NCI-H524 (cell line): ENCODE measurements at regions not wholly inside any gene's neighbourhood (a gene's known extent, or its start where the extent isn't known, plus 50 kb on each side); places are given as distances from the start of the nearest gene placed in this dataset.
A peak's percentile ranks its signal among the peaks of the same experiment; 100 is the strongest.
"Not testable (repeated sequence)": the region's sequence is repeated elsewhere in the genome, so short reads cannot be mapped to it uniquely, and the experiment has no call there.

Experiments used
- DNase-seq, 2 experiments: peaks; one replicate each; lab custom pipeline; 2025; lab: John Stamatoyannopoulos, UW

GRCh38 chr15:96470681-96471310 is 140.3 kb downstream of the NR2F2 start:
- no peak for DNase-seq

GRCh38 chr15:96472681-96473080 is 142.2 kb downstream of the NR2F2 start:
- DNase-seq, result no peak

- no peak for DNase-seq
These were observed 143.1 kb downstream of the NR2F2 start for GRCh38 chr15:96473556-96473955.

GRCh38 chr15:96474231-96474664 is 143.7 kb downstream of the NR2F2 start:
- no peak for DNase-seq

- no peak for DNase-seq
These were observed 146.7 kb downstream of the NR2F2 start for GRCh38 chr15:96477227-96477626.

GRCh38 chr15:96484412-96484811 is 153.9 kb downstream of the NR2F2 start:
- DNase-seq, result not testable (repeated sequence)

- DNase-seq, result no peak
These were observed 154.3 kb downstream of the NR2F2 start for GRCh38 chr15:96484830-96485229.

GRCh38 chr15:96487245-96487644 is 156.7 kb downstream of the NR2F2 start:
- DNase-seq, result no peak

GRCh38 chr15:96491066-96491699 is 160.7 kb downstream of the NR2F2 start:
- not testable (repeated sequence) for DNase-seq

GRCh38 chr15:96491700-96492644 is 161.5 kb downstream of the NR2F2 start:
- not testable (repeated sequence) for DNase-seq

- DNase-seq, result no peak
These were observed 164.0 kb downstream of the NR2F2 start for GRCh38 chr15:96494505-96494904.

- no peak for DNase-seq
These were observed 164.9 kb downstream of the NR2F2 start for GRCh38 chr15:96495386-96495785.

GRCh38 chr15:96497951-96498350 is 167.5 kb downstream of the NR2F2 start:
- no peak for DNase-seq

GRCh38 chr15:96500508-96500907 is 170.0 kb downstream of the NR2F2 start:
- peak in 1 of 2 experiments; percentile 33 for DNase-seq

GRCh38 chr15:96501362-96501761 is 170.9 kb downstream of the NR2F2 start:
- no peak for DNase-seq

- DNase-seq, result no peak
These were observed 171.7 kb downstream of the NR2F2 start for GRCh38 chr15:96502196-96502595.

GRCh38 chr15:96503276-96503675 is 172.8 kb downstream of the NR2F2 start:
- no peak for DNase-seq

- no peak for DNase-seq
These were observed 173.9 kb downstream of the NR2F2 start for GRCh38 chr15:96504371-96504770.

GRCh38 chr15:96505014-96505413 is 174.5 kb downstream of the NR2F2 start:
- DNase-seq, result no peak

- no peak for DNase-seq
These were observed 184.2 kb downstream of the NR2F2 start for GRCh38 chr15:96514607-96515285.

GRCh38 chr15:96515371-96515770 is 184.9 kb downstream of the NR2F2 start:
- no peak for DNase-seq

- DNase-seq, result no peak
These were observed 190.9 kb downstream of the NR2F2 start for GRCh38 chr15:96521386-96521785.
